ENCODE measurements at regions not wholly inside any gene's neighbourhood (a gene's known extent, or its start where the extent isn't known, plus 50 kb on each side); places are given as distances from the start of the nearest gene placed in this dataset.

- TF ChIP-seq ZSCAN4 (tag by site-specific recombination; IDR thresholded peaks at IDR 0.05) (no peak), ZNF324 (tag by site-specific recombination; IDR thresholded peaks at IDR 0.05) (no peak), HOXD13 (CRISPR knock-in tag; IDR thresholded peaks at IDR 0.05; ENCODE audit: borderline replicate concordance) (no peak), ZNF175 (tag by site-specific recombination; IDR thresholded peaks at IDR 0.05) (no peak), ZNF366 (tag by site-specific recombination; conservative IDR thresholded peaks at IDR 0.05) (no peak)
These were observed 538.4 kb downstream of the TBC1D22A start (continued) for GRCh38 chr22:47300698-47301405.

- Histone ChIP-seq H3K36me3 (ENCODE audit: control insufficient read depth in 2 of 2, insufficient read depth in 1 of 2, low read length in 2 of 2) (no peaks in the 10 kb centered on the region), H3K27ac (ENCODE audit: extremely low read depth, low read depth, low read length) (no peak overlapping the region), H3K9me3 (ENCODE audit: control insufficient read depth, insufficient read depth, low read depth, low read length) (no peaks in the 10 kb centered on the region), H3K4me1 (ENCODE audit: control insufficient read depth, insufficient read depth, low read length) (no peaks in the 10 kb centered on the region), H3K4me3 (ENCODE audit: low read depth, low read length) (no peak overlapping the region)
- no peak for TF ChIP-seq BCL6B (tag by site-specific recombination; IDR thresholded peaks at IDR 0.05)
- no peak for TF ChIP-seq ZNF654 (tag by site-specific recombination; IDR thresholded peaks at IDR 0.05; ENCODE audit: low read depth)
- TF ChIP-seq GFI1B (tag by site-specific recombination; IDR thresholded peaks at IDR 0.05) = no peak
- no peak for TF ChIP-seq ZNF658 (tag by site-specific recombination; IDR thresholded peaks at IDR 0.05)
- no peak for TF ChIP-seq ZNF639 (tag by site-specific recombination; IDR thresholded peaks at IDR 0.05)
- TF ChIP-seq ZNF561 (tag by site-specific recombination; IDR thresholded peaks at IDR 0.05; ENCODE audit: borderline replicate concordance) = no peak
- POLR2A ChIA-PET = no interaction called here
- CTCF ChIA-PET = no interaction called here
These were observed 537.6 kb downstream of the TBC1D22A start for GRCh38 chr22:47299863-47300697.

- CTCF ChIA-PET = no interaction called here
- no peak overlapping the region for H3K27ac ChIP-seq (ENCODE audit: extremely low read depth, low read depth, low read length)
- no peaks in the 10 kb centered on the region for H3K9me3 ChIP-seq (ENCODE audit: control insufficient read depth, insufficient read depth, low read depth, low read length)
- POLR2A ChIA-PET = no interaction called here
- H3K4me1 ChIP-seq (ENCODE audit: control insufficient read depth, insufficient read depth, low read length) = no peaks in the 10 kb centered on the region
- no peaks in the 10 kb centered on the region for H3K36me3 ChIP-seq (ENCODE audit: control insufficient read depth in 2 of 2, insufficient read depth in 1 of 2, low read length in 2 of 2)
- H3K4me3 ChIP-seq (ENCODE audit: low read depth, low read length) = no peak overlapping the region
- TF ChIP-seq ZNF157 (tag by site-specific recombination; IDR thresholded peaks at IDR 0.05) = no peak
- TF ChIP-seq ZNF362 (tag by site-specific recombination; IDR thresholded peaks at IDR 0.05) = no peak
- TF ChIP-seq ZNF473 (tag by site-specific recombination; IDR thresholded peaks at IDR 0.05) = no peak
- no peak for TF ChIP-seq ZNF518A (tag by site-specific recombination; conservative IDR thresholded peaks at IDR 0.05; ENCODE audit: low read depth)
- TF ChIP-seq ZNF26 (tag by site-specific recombination; IDR thresholded peaks at IDR 0.05) = no peak
- TF ChIP-seq WT1 (tag by site-specific recombination; IDR thresholded peaks at IDR 0.05) = no peak
- no peak for TF ChIP-seq ZNF341 (tag by site-specific recombination; IDR thresholded peaks at IDR 0.05; ENCODE audit: low read depth)
- no peak for TF ChIP-seq ZBTB8A (tag by site-specific recombination; IDR thresholded peaks at IDR 0.05)
These were observed 536.9 kb downstream of the TBC1D22A start for GRCh38 chr22:47299211-47299862.
